ENCODE measurements at regions not wholly inside any gene's neighbourhood (a gene's known extent, or its start where the extent isn't known, plus 50 kb on each side); places are given as distances from the start of the nearest gene placed in this dataset.

DNA sequence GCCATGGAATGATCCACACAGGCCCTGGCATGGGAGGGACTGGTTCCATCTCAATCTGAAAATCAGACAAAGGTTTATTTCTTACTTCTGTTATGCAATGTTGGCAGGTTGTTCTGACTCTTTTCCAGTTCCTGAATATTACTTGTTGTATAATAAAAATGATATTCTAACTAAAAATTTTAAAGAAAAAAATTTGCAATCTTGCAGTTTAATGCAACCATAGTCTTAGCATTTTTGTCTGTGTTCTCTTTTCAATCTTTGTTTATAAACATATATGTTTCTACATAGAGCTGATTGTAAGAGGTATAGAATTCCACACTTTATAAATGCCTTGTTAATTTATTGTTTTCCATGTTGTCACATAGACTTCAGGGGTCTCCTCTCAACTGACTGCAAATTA is 143.4 kb downstream of the RPIA start:
- no peak for TF ChIP-seq POLR2A (IDR thresholded peaks at IDR 0.05)
- TF ChIP-seq, protein P1, sequence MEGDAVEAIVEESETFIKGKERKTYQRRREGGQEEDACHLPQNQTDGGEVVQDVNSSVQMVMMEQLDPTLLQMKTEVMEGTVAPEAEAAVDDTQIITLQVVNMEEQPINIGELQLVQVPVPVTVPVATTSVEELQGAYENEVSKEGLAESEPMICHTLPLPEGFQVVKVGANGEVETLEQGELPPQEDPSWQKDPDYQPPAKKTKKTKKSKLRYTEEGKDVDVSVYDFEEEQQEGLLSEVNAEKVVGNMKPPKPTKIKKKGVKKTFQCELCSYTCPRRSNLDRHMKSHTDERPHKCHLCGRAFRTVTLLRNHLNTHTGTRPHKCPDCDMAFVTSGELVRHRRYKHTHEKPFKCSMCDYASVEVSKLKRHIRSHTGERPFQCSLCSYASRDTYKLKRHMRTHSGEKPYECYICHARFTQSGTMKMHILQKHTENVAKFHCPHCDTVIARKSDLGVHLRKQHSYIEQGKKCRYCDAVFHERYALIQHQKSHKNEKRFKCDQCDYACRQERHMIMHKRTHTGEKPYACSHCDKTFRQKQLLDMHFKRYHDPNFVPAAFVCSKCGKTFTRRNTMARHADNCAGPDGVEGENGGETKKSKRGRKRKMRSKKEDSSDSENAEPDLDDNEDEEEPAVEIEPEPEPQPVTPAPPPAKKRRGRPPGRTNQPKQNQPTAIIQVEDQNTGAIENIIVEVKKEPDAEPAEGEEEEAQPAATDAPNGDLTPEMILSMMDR (IDR thresholded peaks at IDR 0.05): no peak
